Retinal pigment epithelial cell (primary cell): ENCODE measurements at regions not wholly inside any gene's neighbourhood (a gene's known extent, or its start where the extent isn't known, plus 50 kb on each side); places are given as distances from the start of the nearest gene placed in this dataset.
A peak's percentile ranks its signal among the peaks of the same experiment; 100 is the strongest.

Experiments
- DNase-seq: peaks from one replicate; pipeline ENCODE4 v3.0.0-alpha.2; 2010; ENCODE audit warnings: low read depth
- H3K4me3 ChIP-seq: 2 replicates; pipeline ENCODE4 v1.5.1; 2011; ENCODE audit warnings: mild to moderate bottlenecking, low read length, control low read depth, moderate library complexity
- TF ChIP-seq, protein P1 (sequence below): conservative IDR thresholded peaks from 2 replicates; pipeline ENCODE4 v1.5.1; 2011; ENCODE audit warnings: low read depth, low read length, control low read depth, inconsistent platforms

DNA sequence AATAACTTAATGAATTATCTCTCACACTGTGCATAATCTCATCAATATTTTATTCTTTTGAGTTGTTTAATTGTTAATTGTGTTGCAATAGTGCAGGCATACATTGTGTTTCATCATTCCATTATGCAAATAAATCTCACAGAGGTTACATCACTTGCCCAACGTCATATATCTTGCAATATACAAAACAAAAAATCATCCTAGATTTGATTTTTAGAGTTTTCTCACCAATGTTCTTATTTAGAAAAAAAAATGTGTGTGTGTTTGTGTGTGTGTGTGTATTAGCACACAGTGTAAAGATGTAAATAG is 662.5 kb upstream of the GBE1 start:
- DNase-seq = no peak
- no peak overlapping the region for H3K4me3 ChIP-seq
- TF ChIP-seq, protein P1, sequence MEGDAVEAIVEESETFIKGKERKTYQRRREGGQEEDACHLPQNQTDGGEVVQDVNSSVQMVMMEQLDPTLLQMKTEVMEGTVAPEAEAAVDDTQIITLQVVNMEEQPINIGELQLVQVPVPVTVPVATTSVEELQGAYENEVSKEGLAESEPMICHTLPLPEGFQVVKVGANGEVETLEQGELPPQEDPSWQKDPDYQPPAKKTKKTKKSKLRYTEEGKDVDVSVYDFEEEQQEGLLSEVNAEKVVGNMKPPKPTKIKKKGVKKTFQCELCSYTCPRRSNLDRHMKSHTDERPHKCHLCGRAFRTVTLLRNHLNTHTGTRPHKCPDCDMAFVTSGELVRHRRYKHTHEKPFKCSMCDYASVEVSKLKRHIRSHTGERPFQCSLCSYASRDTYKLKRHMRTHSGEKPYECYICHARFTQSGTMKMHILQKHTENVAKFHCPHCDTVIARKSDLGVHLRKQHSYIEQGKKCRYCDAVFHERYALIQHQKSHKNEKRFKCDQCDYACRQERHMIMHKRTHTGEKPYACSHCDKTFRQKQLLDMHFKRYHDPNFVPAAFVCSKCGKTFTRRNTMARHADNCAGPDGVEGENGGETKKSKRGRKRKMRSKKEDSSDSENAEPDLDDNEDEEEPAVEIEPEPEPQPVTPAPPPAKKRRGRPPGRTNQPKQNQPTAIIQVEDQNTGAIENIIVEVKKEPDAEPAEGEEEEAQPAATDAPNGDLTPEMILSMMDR = no peak

DNA sequence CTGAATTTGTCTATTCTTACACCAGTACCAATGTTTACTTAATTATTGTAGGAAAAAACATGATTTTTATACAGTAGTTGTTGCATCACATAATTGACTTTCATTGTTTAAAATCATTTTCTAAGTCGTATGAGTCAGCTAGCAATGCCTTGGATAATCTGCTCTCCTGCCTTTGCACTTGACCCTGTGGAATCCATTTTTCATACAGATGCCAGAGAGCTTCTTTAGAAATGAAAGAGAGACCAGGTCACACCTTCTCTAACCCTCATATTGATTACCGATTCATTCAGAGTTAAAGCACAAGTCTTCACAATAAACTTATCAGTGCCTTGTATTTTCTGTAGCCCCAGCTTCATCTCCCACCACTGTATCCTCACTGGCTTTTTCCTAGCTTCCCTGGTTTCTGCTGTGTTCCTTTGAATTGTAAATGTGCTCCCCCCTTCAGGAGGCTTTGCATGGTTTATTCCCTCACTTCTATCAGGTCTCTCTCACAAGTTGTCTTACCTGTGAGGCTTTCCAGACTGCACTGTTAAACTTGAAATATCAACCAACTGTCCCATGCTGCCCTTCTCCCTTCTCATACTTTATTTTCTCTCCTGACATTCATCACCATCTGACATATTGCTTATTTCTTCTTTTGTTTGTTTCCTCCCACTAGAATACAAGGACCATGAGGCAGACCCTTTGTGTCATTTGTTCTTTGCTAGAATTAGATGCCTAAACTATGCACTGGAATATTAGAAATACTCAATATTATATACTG is 662.0 kb upstream of the GBE1 start:
- peak; percentile 23 for DNase-seq
- TF ChIP-seq, protein P1 = no peak

DNA sequence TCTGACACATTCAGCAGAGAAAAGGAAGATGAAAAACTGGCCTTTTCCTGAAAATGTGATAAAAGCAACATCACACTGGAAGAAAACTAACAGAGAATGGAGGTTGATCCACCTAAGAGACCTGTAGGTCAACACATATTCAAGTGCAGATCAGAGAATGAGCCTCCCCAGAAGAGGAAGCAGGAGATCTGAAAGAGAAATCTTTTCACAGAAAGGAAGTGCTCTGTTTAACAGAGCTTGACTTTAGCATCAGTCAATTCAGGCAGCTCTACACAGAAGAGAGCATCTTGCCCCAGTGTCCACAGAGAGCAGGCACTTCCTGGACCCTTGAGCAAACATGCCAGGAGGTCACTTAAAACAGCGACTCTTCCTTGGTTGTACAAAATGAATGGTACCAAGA is 655.4 kb upstream of the GBE1 start:
- TF ChIP-seq, protein P1 = no peak
- no peak overlapping the region for H3K4me3 ChIP-seq
- DNase-seq = no peak

More for the DNA sequence above, 662.0 kb upstream of the GBE1 start:
- H3K4me3 ChIP-seq = no peak overlapping the region

DNA sequence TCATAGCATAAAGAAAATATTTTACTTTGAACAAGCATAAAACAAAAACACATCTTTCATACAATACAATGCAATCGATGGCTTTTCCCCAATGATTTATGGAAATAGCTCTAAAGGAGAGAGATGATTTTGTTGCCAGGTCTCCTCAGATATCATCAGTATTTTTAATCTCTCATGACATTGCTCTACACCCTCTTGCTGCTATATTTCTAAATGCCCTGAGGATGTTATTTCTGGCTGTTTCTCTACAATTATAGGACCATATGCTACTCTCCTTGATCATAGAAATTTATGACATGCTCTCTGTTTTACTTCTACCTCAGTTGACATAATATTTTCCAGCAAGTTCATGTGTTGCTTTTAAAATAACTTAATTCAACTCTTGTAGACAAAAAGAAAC is 654.9 kb upstream of the GBE1 start:
- TF ChIP-seq, protein P1 = no peak
- no peak overlapping the region for H3K4me3 ChIP-seq
- no peak for DNase-seq

DNA sequence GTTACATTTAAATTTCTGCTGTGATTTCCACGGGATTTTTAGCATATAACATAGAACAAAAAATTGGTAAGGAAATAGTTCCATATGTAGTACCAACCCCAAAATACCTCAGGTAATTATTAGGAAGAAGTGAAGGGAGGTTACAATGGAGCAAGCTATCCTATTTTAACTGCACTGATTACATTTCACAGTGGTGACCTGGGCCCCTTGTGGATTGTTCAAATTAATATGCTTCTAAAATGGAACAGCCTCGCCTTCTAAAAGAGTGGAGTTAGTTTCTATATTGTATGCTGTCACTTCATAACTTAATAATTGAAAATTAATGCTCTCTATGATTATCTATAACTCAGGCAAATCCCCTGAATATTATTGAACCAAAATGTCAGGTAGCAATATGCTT is 651.7 kb upstream of the GBE1 start:
- H3K4me3 ChIP-seq = no peak overlapping the region
- TF ChIP-seq, protein P1 = no peak
- DNase-seq = no peak

DNA sequence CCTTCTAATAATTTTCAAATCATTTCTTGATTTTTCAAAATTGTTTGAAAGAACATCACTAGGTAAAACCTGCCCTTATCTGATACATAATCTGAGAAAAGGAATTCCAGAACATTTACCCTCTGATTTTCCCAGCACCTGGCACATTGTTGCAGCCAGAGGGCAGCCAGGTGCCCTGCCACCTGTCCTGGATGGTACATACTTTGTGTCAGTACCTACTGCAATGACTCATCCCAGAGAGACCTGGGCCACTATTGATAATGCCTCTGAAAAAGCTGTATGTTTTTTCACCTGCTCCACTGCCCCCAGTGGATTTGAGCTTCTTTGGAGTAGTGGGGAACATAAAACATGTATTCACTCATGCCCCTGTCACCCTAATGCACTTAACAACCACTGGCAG is 648.9 kb upstream of the GBE1 start:
- TF ChIP-seq, protein P1 = no peak
- no peak for DNase-seq
- H3K4me3 ChIP-seq = no peak overlapping the region

DNA sequence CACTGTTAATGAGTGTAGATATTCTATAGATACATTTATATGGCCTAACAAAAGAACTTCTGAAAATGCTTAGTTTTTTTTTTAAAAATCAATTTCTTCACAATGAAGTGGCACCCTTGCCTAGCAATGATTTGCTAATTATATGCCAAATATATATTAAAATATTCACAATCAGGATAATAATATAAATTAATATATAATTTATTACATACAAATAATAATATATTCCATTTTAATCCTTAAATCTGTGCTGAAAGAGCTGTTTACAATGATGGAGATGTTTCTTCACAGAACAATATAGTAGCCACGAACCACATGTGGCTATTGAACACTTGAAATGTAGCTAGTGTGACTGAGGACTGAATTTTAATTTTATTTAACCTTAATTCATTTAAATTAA is 648.4 kb upstream of the GBE1 start:
- TF ChIP-seq, protein P1 = no peak
- no peak overlapping the region for H3K4me3 ChIP-seq
- no peak for DNase-seq
